WI38 (cell line): ENCODE measurements at regions not wholly inside any gene's neighbourhood (a gene's known extent, or its start where the extent isn't known, plus 50 kb on each side); places are given as distances from the start of the nearest gene placed in this dataset.

Source experiments
- H3K4me3 ChIP-seq: 2 replicates; pipeline ENCODE4 v1.5.1; 2011; ENCODE audit warnings: low read depth, mild to moderate bottlenecking, control low read depth, low read length
- TF ChIP-seq, protein P1 (sequence below): IDR thresholded peaks from 2 replicates; pipeline ENCODE4 v1.5.1; 2012; ENCODE audit warnings: low read depth, mild to moderate bottlenecking, control low read depth, low read length

DNA sequence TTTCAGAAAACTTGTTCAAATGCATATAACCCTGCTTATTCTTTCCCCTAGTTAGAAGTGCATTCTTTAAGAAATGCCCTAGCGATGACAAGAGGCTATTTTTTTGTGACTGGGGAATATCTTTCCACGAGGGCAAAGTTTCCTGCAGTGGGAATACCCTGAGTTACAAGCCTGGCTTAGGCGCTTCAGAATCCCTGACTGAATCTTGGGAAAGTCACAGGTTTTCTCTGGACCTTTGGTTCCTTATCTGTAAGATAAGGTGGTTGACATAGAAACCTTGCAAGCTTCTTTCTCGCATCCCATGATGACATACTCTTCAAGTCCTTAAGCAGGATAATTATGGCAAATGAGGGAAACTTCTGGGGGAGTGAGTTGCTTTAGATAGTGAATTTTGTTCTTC, 80.5 kb upstream of the FZD8 start:
- H3K4me3 ChIP-seq = no peak overlapping the region
- TF ChIP-seq, protein P1, sequence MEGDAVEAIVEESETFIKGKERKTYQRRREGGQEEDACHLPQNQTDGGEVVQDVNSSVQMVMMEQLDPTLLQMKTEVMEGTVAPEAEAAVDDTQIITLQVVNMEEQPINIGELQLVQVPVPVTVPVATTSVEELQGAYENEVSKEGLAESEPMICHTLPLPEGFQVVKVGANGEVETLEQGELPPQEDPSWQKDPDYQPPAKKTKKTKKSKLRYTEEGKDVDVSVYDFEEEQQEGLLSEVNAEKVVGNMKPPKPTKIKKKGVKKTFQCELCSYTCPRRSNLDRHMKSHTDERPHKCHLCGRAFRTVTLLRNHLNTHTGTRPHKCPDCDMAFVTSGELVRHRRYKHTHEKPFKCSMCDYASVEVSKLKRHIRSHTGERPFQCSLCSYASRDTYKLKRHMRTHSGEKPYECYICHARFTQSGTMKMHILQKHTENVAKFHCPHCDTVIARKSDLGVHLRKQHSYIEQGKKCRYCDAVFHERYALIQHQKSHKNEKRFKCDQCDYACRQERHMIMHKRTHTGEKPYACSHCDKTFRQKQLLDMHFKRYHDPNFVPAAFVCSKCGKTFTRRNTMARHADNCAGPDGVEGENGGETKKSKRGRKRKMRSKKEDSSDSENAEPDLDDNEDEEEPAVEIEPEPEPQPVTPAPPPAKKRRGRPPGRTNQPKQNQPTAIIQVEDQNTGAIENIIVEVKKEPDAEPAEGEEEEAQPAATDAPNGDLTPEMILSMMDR = no peak

DNA sequence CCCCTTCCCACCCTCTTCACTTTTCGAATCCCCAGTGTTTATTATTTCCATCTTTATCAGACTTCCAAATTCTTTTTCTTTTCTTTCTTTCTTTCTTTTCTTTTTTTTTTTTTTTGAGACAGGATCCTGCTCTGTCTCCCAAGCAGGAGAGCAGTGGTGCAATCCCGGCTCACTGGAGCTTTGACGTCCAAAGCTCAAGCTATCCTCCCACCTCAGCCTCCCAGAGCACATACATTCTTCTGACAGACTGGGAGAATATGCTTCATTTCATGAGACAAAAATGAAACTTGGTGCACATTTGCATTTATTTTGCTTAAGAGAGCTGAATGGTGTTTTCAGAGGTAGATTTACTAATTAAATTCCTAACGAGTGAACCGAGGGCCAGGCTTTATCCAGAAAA, 80.1 kb upstream of the FZD8 start:
- no peak overlapping the region for H3K4me3 ChIP-seq
- TF ChIP-seq, protein P1 = no peak

DNA sequence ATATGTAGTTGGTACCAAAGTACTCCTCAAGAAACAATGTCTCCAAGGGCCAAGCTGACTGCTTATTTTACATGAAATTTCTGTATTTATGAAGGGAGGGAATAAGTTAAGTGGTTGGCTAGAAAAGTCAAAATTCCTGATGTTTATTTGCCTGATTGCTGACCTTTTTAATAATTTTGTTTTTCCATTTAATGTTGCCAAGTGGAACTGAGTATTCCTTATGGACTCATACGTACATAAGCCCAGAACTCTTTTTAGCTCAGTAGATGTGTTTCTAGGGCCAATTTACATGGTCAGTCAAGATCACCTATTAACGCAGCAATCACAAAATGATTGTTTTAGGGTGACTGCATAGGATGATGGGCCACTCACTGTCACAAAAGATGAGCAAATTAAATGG, 78.3 kb upstream of the FZD8 start:
- TF ChIP-seq, protein P1 = no peak
- H3K4me3 ChIP-seq = no peak overlapping the region

DNA sequence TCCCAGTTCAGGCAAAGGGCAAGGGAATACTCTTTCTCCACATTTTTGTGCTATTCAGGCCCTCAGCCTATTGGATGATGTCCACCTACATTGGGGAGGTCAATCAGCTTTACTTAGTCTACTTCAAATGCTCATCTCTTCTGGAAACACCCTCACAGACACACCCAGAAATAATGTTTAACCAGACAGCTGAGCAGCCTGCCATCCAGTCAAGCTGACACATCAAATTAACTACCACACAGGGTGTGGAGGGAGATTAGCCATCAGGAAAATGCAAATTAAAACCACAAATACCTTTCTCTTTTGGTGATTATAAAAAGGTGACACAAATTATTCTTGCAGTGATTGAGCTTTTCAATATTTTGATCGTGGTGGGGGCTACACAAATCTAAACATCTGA, 74.7 kb upstream of the FZD8 start:
- H3K4me3 ChIP-seq = no peak overlapping the region
- TF ChIP-seq, protein P1 = no peak

DNA sequence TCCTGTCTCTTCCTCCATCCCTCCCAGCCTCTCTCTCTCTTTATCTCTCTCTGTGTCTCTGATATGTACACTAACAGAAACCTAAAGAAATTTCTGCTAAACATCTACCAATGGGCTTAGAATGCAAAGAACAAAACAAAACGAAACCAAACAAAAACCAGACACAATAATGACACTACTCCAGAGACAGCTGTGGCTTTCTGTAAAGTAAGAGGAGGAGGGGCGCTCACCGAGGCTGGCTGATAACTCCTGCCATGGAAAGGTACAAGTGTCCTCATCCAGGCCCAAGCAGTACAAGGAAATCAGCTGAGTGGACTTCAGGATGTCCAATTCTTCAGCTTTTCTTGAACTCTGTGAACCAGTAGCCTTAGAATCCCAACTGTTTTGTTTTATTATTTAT, 70.4 kb upstream of the FZD8 start:
- TF ChIP-seq, protein P1 = no peak
- no peak overlapping the region for H3K4me3 ChIP-seq

DNA sequence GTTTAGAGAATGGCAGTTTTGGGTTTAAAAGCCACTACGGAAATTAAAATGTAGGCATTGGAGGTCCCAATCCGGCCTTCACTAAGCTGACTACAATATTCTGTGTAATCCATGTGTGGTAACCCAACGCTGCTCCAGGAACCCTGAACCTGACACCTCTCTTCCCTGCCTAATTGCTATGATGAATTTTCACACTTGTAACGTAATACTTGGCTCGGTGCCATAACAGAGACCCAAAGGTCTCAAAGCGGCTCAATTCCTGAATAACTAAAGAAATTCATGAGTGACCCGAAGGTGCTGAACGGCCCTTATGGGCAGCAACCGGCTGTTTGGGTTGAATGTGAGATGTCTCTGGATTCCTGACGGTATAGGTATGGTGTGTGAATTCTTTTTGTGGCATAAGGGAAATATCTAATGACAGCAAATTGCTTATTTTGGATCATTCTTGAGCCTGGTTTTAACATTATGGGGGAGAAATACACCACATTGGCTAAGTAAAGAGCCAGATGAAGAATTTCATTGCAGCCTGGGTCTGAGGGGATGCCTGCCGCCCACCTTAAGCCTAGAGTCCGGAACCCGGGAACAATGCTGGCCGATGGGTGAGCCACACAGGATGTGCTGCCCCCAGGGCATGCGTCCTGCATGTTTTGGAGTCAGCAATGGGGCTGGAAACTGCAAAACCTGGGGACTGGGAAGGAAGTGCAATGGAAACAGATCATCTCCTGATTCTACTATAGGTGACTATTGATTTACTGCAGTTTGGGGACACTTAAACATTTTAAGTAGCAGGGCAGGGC, 69.7 kb upstream of the FZD8 start:
- H3K4me3 ChIP-seq = no peak overlapping the region
- TF ChIP-seq, protein P1 = no peak

DNA sequence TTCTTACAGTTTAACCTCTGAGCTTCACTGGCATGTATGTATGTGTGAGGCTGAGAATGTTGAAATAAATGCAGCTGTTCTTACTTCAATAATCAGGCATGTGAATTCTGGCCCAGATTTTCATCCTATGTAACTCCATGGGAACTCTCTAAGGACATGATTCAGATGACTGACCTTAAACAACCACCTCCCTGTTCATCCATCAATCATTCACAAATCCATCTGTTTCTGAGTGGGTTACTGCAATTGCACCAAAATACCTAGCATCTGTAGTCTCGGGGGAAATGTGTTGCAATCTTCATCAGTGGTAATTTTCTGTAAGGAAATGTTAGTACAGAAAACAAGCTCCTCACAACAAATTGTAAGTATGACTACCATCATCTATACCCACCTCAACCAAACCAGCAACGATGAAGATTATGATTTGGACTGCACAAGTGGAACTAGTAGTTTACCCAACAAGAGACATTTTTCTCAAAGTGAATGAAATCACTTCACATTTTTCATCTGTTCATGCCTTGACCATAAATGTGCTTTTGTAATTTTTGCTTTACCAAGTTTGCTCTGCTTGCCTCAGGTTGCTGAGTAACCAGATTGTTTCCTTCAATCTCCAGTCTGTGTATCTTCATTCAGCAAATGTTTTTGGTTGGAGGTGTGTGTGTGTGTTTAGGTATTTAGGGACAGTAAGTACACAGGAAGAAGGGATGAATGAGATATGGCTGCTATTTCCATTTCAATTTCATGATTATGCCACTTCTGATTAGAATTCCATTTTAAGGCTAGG, 65.7 kb upstream of the FZD8 start:
- TF ChIP-seq, protein P1 = no peak
- H3K4me3 ChIP-seq = no peak overlapping the region
